ENCODE measurements at regions not wholly inside any gene's neighbourhood (a gene's known extent, or its start where the extent isn't known, plus 50 kb on each side); places are given as distances from the start of the nearest gene placed in this dataset.

- Histone ChIP-seq H2AFZ (ENCODE audit: insufficient read depth, low read depth, low read length, poor library complexity, severe bottlenecking) (no peak overlapping the region), H3K9me3 (ENCODE audit: control extremely low read depth in 1 of 3, control insufficient read depth in 2 of 3, insufficient read depth in 1 of 3, low read length in 2 of 3) (no peaks in the 10 kb centered on the region), H3K27me3 (replicated peaks in 1 of 4; ENCODE audit: control extremely low read depth in 1 of 4, control insufficient read depth in 3 of 4, insufficient read depth in 4 of 4, low read length in 3 of 4) (no peaks in the 10 kb centered on the region), H4K20me1 (ENCODE audit: control insufficient read depth, insufficient read depth, low read length, poor library complexity, severe bottlenecking) (no peaks in the 10 kb centered on the region), H3K4me2 (replicated peaks; ENCODE audit: low read depth, low read length, poor library complexity, severe bottlenecking) (no peak overlapping the region), H3K79me2 (ENCODE audit: control insufficient read depth, insufficient read depth, low read length) (no peaks in the 10 kb centered on the region), H3K27ac (ENCODE audit: low read length in 2 of 2) (no peak overlapping the region), H3K36me3 (replicated peaks in 1 of 2; ENCODE audit: control extremely low read depth in 1 of 2, control insufficient read depth in 1 of 2, extremely low read depth in 1 of 2, insufficient read depth in 2 of 2, low read length in 1 of 2) (no peaks in the 10 kb centered on the region), H3K9ac (ENCODE audit: low read length) (no peak overlapping the region), H3K4me1 (ENCODE audit: control insufficient read depth in 2 of 2, insufficient read depth in 2 of 2, low read length in 2 of 2) (no peaks in the 10 kb centered on the region), H3K4me3 (ENCODE audit: control extremely low read depth in 1 of 5, extremely low read depth in 1 of 5, insufficient read depth in 1 of 5, low read depth in 2 of 5, low read length in 4 of 5) (no peak overlapping the region)
- Mint-ChIP-seq H3K27ac (no peak overlapping the region), H3K27me3 (no peaks in the 10 kb centered on the region), H3K4me3 (no peak overlapping the region), H3K9me3 (ENCODE audit: insufficient read depth) (no peaks in the 10 kb centered on the region), H3K4me1 (no peaks in the 10 kb centered on the region)
- TF ChIP-seq CTCF (IDR thresholded peaks at IDR 0.05) (no peak), EZH2 (IDR thresholded peaks at IDR 0.05; ENCODE audit: borderline replicate concordance, insufficient read depth, low read depth, low read length, poor library complexity, severe bottlenecking) (no peak)
- ChIA-PET CTCF (no interaction called here), POLR2A (no interaction called here)
- DNase-seq (no peak), ATAC-seq (ENCODE audit: low read depth) (no peak)
- WGBS (ENCODE audit: insufficient coverage) = no CpG with 5 or more reads among the region's 3 CpGs
- intact Hi-C loops (cut with micrococcal nuclease) = no loop called here
Observed at GRCh38 chr4:30258949-30259348, 461.2 kb upstream of the PCDH7 start.

GRCh38 chr4:30262379-30262778 lies 457.8 kb upstream of the PCDH7 start:
- H3K36me3 ChIP-seq (replicated peaks in 1 of 2; ENCODE audit: control extremely low read depth in 1 of 2, control insufficient read depth in 1 of 2, extremely low read depth in 1 of 2, insufficient read depth in 2 of 2, low read length in 1 of 2) = no peaks in the 10 kb centered on the region
- no peaks in the 10 kb centered on the region for H3K4me1 ChIP-seq (ENCODE audit: control insufficient read depth in 2 of 2, insufficient read depth in 2 of 2, low read length in 2 of 2)
- H2AFZ ChIP-seq (ENCODE audit: insufficient read depth, low read depth, low read length, poor library complexity, severe bottlenecking) = no peak overlapping the region
- no peak for TF ChIP-seq EZH2 (IDR thresholded peaks at IDR 0.05; ENCODE audit: borderline replicate concordance, insufficient read depth, low read depth, low read length, poor library complexity, severe bottlenecking)
- no peak for TF ChIP-seq CTCF (IDR thresholded peaks at IDR 0.05)
- H3K27ac ChIP-seq (ENCODE audit: low read length in 2 of 2) = no peak overlapping the region
- Mint-ChIP-seq H3K27me3 (no peaks in the 10 kb centered on the region), H3K4me3 (no peak overlapping the region), H3K27ac (no peak overlapping the region), H3K4me1 (no peaks in the 10 kb centered on the region), H3K9me3 (ENCODE audit: insufficient read depth) (no peaks in the 10 kb centered on the region)
- intact Hi-C loops (cut with micrococcal nuclease) = no loop called here
- ATAC-seq (ENCODE audit: low read depth) (no peak), DNase-seq (no peak)
- no peaks in the 10 kb centered on the region for H3K79me2 ChIP-seq (ENCODE audit: control insufficient read depth, insufficient read depth, low read length)
- H4K20me1 ChIP-seq (ENCODE audit: control insufficient read depth, insufficient read depth, low read length, poor library complexity, severe bottlenecking) = no peaks in the 10 kb centered on the region
- no peak overlapping the region for H3K9ac ChIP-seq (ENCODE audit: low read length)
- H3K4me3 ChIP-seq (ENCODE audit: control extremely low read depth in 1 of 5, extremely low read depth in 1 of 5, insufficient read depth in 1 of 5, low read depth in 2 of 5, low read length in 4 of 5) = no peak overlapping the region
- CTCF ChIA-PET = no interaction called here
- H3K27me3 ChIP-seq (replicated peaks in 1 of 4; ENCODE audit: control extremely low read depth in 1 of 4, control insufficient read depth in 3 of 4, insufficient read depth in 4 of 4, low read length in 3 of 4) = no peaks in the 10 kb centered on the region
- WGBS (ENCODE audit: insufficient coverage) = no CpG with 5 or more reads among the region's 2 CpGs
- H3K4me2 ChIP-seq (replicated peaks; ENCODE audit: low read depth, low read length, poor library complexity, severe bottlenecking) = no peak overlapping the region
- POLR2A ChIA-PET = no interaction called here
- H3K9me3 ChIP-seq (ENCODE audit: control extremely low read depth in 1 of 3, control insufficient read depth in 2 of 3, insufficient read depth in 1 of 3, low read length in 2 of 3) = no peaks in the 10 kb centered on the region

Measured in B cell (primary cell).